H9 (cell line): ENCODE measurements at regions not wholly inside any gene's neighbourhood (a gene's known extent, or its start where the extent isn't known, plus 50 kb on each side); places are given as distances from the start of the nearest gene placed in this dataset.

Source experiments
- DNase-seq: peaks from one replicate; pipeline ENCODE4 v3.0.0-alpha.2; 2017
- H2AFZ ChIP-seq: one replicate; pipeline ENCODE4 v1.6.1; 2013; ENCODE audit warnings: mild to moderate bottlenecking, low read length, control low read depth, moderate library complexity
- H2AK5ac ChIP-seq: 2 replicates; pipeline ENCODE4 v1.6.1; 2013; ENCODE audit warnings: low read length, control low read depth, mixed read lengths; ENCODE audit not compliant: insufficient read length
- H2BK120ac ChIP-seq: one replicate; pipeline ENCODE4 v1.6.1; 2013; ENCODE audit warnings: low read depth, mild to moderate bottlenecking, low read length, control low read depth, inconsistent platforms; ENCODE audit not compliant: poor library complexity, severe bottlenecking
- H2BK12ac ChIP-seq: 2 replicates; pipeline ENCODE4 v1.6.1; 2013; ENCODE audit warnings: low read length, control low read depth, mixed read lengths, low read depth; ENCODE audit not compliant: insufficient read length
- H2BK15ac ChIP-seq: 2 replicates; pipeline ENCODE4 v1.6.1; 2013; ENCODE audit warnings: low read depth, low read length, control low read depth
- H2BK20ac ChIP-seq: one replicate; pipeline ENCODE4 v1.6.1; 2013; ENCODE audit warnings: low read depth, mild to moderate bottlenecking, low read length, control low read depth, inconsistent platforms; ENCODE audit not compliant: poor library complexity, severe bottlenecking
- H2BK5ac ChIP-seq: 2 replicates; pipeline ENCODE4 v1.6.1; 2013; ENCODE audit warnings: low read length, control low read depth, mixed read lengths; ENCODE audit not compliant: insufficient read length
- H3K14ac ChIP-seq: 2 replicates; pipeline ENCODE4 v1.6.1; 2013; ENCODE audit warnings: low read length, control low read depth; ENCODE audit not compliant: insufficient read depth
- H3K18ac ChIP-seq: 2 replicates; pipeline ENCODE4 v1.6.1; 2013; ENCODE audit warnings: low read depth, mild to moderate bottlenecking, mixed read lengths, low read length, control low read depth; ENCODE audit not compliant: insufficient read length
- H3K23ac ChIP-seq: 2 replicates; pipeline ENCODE4 v1.6.1; 2013; ENCODE audit warnings: low read length, control low read depth, mixed read lengths, low read depth; ENCODE audit not compliant: insufficient read length
- H3K23me2 ChIP-seq: 2 replicates; pipeline ENCODE4 v1.6.1; 2013; ENCODE audit warnings: low read depth, mild to moderate bottlenecking, mixed read lengths, low read length, control low read depth; ENCODE audit not compliant: insufficient read length, poor library complexity, severe bottlenecking
- H3K27ac ChIP-seq: 2 replicates; pipeline ENCODE4 v1.5.1; 2013; ENCODE audit warnings: low read length, control low read depth, mixed read lengths, low read depth; ENCODE audit not compliant: insufficient read length
- H3K27me3 ChIP-seq: 2 replicates; pipeline ENCODE4 v1.6.1; 2013; ENCODE audit warnings: low read length, control low read depth, inconsistent platforms; ENCODE audit not compliant: insufficient read depth
- H3K4ac ChIP-seq: 2 replicates; pipeline ENCODE4 v1.6.1; 2013; ENCODE audit warnings: low read depth, mild to moderate bottlenecking, control low read depth, inconsistent platforms, low read length, moderate library complexity
- H3K4me1 ChIP-seq: 2 replicates; pipeline ENCODE4 v1.6.1; 2013; ENCODE audit warnings: low read length, control low read depth, inconsistent platforms; ENCODE audit not compliant: insufficient read depth
- H3K4me2 ChIP-seq: 2 replicates; pipeline ENCODE4 v1.6.1; 2013; ENCODE audit warnings: low read length, control low read depth, mixed read lengths; ENCODE audit not compliant: insufficient read length, insufficient read depth
- H3K56ac ChIP-seq: 2 replicates; pipeline ENCODE4 v1.6.1; 2013; ENCODE audit warnings: low read depth, mild to moderate bottlenecking, mixed read lengths, low read length, control low read depth; ENCODE audit not compliant: insufficient read length
- H3K79me1 ChIP-seq: 2 replicates; pipeline ENCODE4 v1.6.1; 2013; ENCODE audit warnings: low read depth, mild to moderate bottlenecking, moderate library complexity, low read length, control low read depth, inconsistent platforms; ENCODE audit not compliant: insufficient read depth, poor library complexity, severe bottlenecking
- H3K79me2 ChIP-seq: 2 replicates; pipeline ENCODE4 v1.6.1; 2013; ENCODE audit warnings: low read length, control low read depth, inconsistent platforms; ENCODE audit not compliant: insufficient read depth
- H3K9ac ChIP-seq: 2 replicates; pipeline ENCODE4 v1.6.1; 2013; ENCODE audit warnings: low read length, control low read depth, mixed read lengths; ENCODE audit not compliant: insufficient read length; ENCODE audit errors: extremely low read depth
- H3K9me3 ChIP-seq: one replicate; pipeline ENCODE4 v1.6.1; 2013; ENCODE audit warnings: low read depth, low read length, inconsistent platforms; ENCODE audit not compliant: control insufficient read depth
- H3T11ph ChIP-seq: one replicate; pipeline ENCODE4 v1.6.1; 2013; ENCODE audit warnings: mild to moderate bottlenecking, low read length, control low read depth, inconsistent platforms
- H4K20me1 ChIP-seq: one replicate; pipeline ENCODE4 v1.6.1; 2013; ENCODE audit not compliant: control insufficient read depth, insufficient read length, insufficient read depth
- H4K5ac ChIP-seq: 2 replicates; pipeline ENCODE4 v1.6.1; 2013; ENCODE audit warnings: low read depth, mild to moderate bottlenecking, mixed read lengths, low read length, control low read depth; ENCODE audit not compliant: insufficient read length
- H4K8ac ChIP-seq: replicated peaks from 2 replicates; pipeline ENCODE4 v1.6.1; 2013; ENCODE audit warnings: low read length, control low read depth, mixed read lengths, low read depth; ENCODE audit not compliant: insufficient read length
- H4K91ac ChIP-seq: 2 replicates; pipeline ENCODE4 v1.6.1; 2013; ENCODE audit warnings: low read depth, mild to moderate bottlenecking, moderate library complexity, mixed read lengths, low read length, control low read depth; ENCODE audit not compliant: insufficient read length
- H3K27ac Mint-ChIP-seq, 3 experiments: 2 replicates in 2 of 3; 3 replicates in 1 of 3; pipeline ENCODE4 v1.8.0; 2020 to 2021; ENCODE audit warnings: mixed read lengths in 3 of 3, mild to moderate bottlenecking in 1 of 3, moderate library complexity in 1 of 3
- H3K27me3 Mint-ChIP-seq: 2 replicates; pipeline ENCODE4 v1.8.0; 2021; ENCODE audit warnings: low read depth, mild to moderate bottlenecking, moderate library complexity, mixed read lengths
- H3K36me3 Mint-ChIP-seq, 3 experiments: 2 replicates in 2 of 3; 3 replicates in 1 of 3; pipeline ENCODE4 v1.8.0; 2020 to 2021; ENCODE audit warnings: low read depth in 3 of 3, mixed read lengths in 3 of 3; ENCODE audit not compliant: insufficient read depth in 1 of 3
- H3K4me1 Mint-ChIP-seq, 2 experiments: 2 replicates each; pipeline ENCODE4 v1.8.0; 2020; ENCODE audit warnings: mixed read lengths in 2 of 2
- H3K4me3 Mint-ChIP-seq, 2 experiments: 2 replicates in 1 of 2; 3 replicates in 1 of 2; pipeline ENCODE4 v1.8.0; 2020 to 2021; ENCODE audit warnings: mild to moderate bottlenecking in 2 of 2, mixed read lengths in 2 of 2, moderate library complexity in 1 of 2
- H3K9me3 Mint-ChIP-seq, 2 experiments: 2 replicates in 1 of 2; 3 replicates in 1 of 2; pipeline ENCODE4 v1.8.0; 2020; ENCODE audit warnings: mild to moderate bottlenecking in 2 of 2, mixed read lengths in 2 of 2, moderate library complexity in 1 of 2
- TF ChIP-seq, protein P1 (sequence below): fragments of 200-600 bp; sonication (generic); conservative IDR thresholded peaks from 3 replicates; pipeline ENCODE4 v1.8.0; 2021; ENCODE audit warnings: antibody characterized with exemption, mild to moderate bottlenecking

DNA sequence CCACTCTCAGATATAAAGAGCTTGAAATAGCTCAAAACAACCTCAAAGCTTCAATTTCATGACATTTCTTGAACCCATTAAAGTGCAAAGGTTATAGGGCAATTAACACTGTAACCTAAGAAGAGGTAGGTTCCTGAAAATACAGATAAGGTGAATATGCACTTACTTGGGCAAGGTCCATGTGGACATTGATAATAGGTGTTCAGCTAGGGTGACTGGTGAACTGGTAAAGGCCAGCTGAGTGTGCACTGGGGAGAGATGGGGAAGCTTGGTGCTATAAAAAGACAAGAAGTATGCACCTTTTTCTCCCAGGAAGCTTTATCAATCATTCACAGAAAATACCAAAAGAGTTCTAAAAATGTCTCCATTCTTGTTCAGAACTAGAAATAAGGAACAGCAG lies 418.6 kb downstream of the SLC16A7 start:
- Histone ChIP-seq H3T11ph (no peak overlapping the region), H3K9me3 (no peaks in the 10 kb centered on the region), H2AFZ (no peak overlapping the region), H4K91ac (no peak overlapping the region), H2BK20ac (no peak overlapping the region), H2BK15ac (no peak overlapping the region), H3K23me2 (no peaks in the 10 kb centered on the region), H2BK5ac (no peak overlapping the region), H3K79me2 (no peaks in the 10 kb centered on the region), H2BK12ac (no peak overlapping the region), H3K23ac (no peak overlapping the region), H3K79me1 (no peaks in the 10 kb centered on the region), H4K8ac (no peak overlapping the region), H3K56ac (no peak overlapping the region), H3K27me3 (no peaks in the 10 kb centered on the region), H3K4ac (no peak overlapping the region), H3K27ac (no peak overlapping the region), H3K4me1 (no peaks in the 10 kb centered on the region), H3K4me2 (no peak overlapping the region), H4K20me1 (no peaks in the 10 kb centered on the region), H2BK120ac (no peak overlapping the region), H3K14ac (no peak overlapping the region), H4K5ac (no peak overlapping the region), H2AK5ac (no peak overlapping the region), H3K9ac (no peak overlapping the region), H3K18ac (no peak overlapping the region)
- no peak overlapping the region for H3K4me3 Mint-ChIP-seq
- no peaks in the 10 kb centered on the region; a peak in 1 of 7 replicates for H3K36me3 Mint-ChIP-seq
- H3K27ac Mint-ChIP-seq: no peak overlapping the region
- H3K27me3 Mint-ChIP-seq: no peaks in the 10 kb centered on the region
- TF ChIP-seq, protein P1, sequence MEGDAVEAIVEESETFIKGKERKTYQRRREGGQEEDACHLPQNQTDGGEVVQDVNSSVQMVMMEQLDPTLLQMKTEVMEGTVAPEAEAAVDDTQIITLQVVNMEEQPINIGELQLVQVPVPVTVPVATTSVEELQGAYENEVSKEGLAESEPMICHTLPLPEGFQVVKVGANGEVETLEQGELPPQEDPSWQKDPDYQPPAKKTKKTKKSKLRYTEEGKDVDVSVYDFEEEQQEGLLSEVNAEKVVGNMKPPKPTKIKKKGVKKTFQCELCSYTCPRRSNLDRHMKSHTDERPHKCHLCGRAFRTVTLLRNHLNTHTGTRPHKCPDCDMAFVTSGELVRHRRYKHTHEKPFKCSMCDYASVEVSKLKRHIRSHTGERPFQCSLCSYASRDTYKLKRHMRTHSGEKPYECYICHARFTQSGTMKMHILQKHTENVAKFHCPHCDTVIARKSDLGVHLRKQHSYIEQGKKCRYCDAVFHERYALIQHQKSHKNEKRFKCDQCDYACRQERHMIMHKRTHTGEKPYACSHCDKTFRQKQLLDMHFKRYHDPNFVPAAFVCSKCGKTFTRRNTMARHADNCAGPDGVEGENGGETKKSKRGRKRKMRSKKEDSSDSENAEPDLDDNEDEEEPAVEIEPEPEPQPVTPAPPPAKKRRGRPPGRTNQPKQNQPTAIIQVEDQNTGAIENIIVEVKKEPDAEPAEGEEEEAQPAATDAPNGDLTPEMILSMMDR: no peak
- H3K4me1 Mint-ChIP-seq: no peaks in the 10 kb centered on the region
- H3K9me3 Mint-ChIP-seq: peaks cover 3 to 4% of the 10 kb centered on the region in 2 experiments; a peak in 2 of 5 replicates
- no peak for DNase-seq
